ENCODE measurements at regions not wholly inside any gene's neighbourhood (a gene's known extent, or its start where the extent isn't known, plus 50 kb on each side); places are given as distances from the start of the nearest gene placed in this dataset.

- H3K36me3 ChIP-seq (ENCODE audit: control insufficient read depth, insufficient read depth, low read length), result no peaks in the 10 kb centered on the region
- no peak overlapping the region for H3K4me3 ChIP-seq (ENCODE audit: low read depth, low read length)
- no peak for TF ChIP-seq CTCF (IDR thresholded peaks at IDR 0.05; ENCODE audit: insufficient read depth, low read length, poor library complexity, severe bottlenecking)
- no peak for DNase-seq (ENCODE audit: low read depth)
- peaks cover 4% of the 10 kb centered on the region for H3K27me3 ChIP-seq (ENCODE audit: control insufficient read depth, insufficient read depth, low read length)
These were observed 180.7 kb upstream of the NCAM1 start for GRCh38 chr11:112780351-112781087.

GRCh38 chr11:112783945-112784322 is 177.3 kb upstream of the NCAM1 start:
- Histone ChIP-seq H3K27me3 (ENCODE audit: control insufficient read depth, insufficient read depth, low read length) (no peaks in the 10 kb centered on the region), H3K4me3 (ENCODE audit: low read depth, low read length) (no peak overlapping the region), H3K36me3 (ENCODE audit: control insufficient read depth, insufficient read depth, low read length) (no peaks in the 10 kb centered on the region)
- no peak for TF ChIP-seq CTCF (IDR thresholded peaks at IDR 0.05; ENCODE audit: insufficient read depth, low read length, poor library complexity, severe bottlenecking)
- DNase-seq (ENCODE audit: low read depth), result no peak

DNA sequence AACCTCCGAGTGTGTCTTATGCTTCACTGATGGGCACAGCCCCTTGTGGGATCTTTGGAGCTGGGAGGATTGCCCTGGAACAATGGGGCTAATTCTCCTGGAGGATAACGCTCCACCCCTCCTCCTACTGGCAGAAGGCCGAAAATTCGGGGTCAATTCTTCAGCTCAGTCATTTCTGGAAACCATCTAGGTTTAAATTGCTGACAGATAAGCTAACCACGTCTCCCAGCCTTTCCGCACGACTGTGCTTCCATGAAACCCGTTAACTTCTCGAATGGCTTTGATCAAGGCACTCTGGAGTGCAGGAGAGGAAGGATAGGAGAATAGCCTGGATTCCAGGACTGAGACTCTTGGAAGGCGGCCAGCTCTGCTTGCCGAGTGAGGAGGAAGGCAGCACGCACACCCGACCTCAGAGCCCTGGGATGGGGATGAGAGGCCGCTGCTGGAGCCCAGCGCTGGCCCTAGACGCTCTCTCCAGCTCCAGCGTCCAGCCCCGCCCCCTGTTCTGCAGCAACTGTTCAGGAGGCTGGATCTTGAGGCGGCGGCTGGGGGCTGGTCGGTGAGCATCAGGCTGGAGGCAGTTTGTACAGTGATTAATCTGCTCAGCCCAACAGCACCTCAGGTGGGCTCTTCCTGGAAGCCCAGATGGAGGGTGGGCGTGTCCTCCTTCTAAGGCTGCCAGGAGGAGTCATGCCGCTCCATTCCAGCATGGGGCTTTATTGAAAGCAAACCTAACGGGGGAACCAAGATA is 176.7 kb upstream of the NCAM1 start:
- H3K36me3 ChIP-seq (ENCODE audit: control insufficient read depth, insufficient read depth, low read length), result no peaks in the 10 kb centered on the region
- DNase-seq (ENCODE audit: low read depth), result peak; percentile 12
- no peaks in the 10 kb centered on the region for H3K27me3 ChIP-seq (ENCODE audit: control insufficient read depth, insufficient read depth, low read length)
- no peak overlapping the region for H3K4me3 ChIP-seq (ENCODE audit: low read depth, low read length)
- TF ChIP-seq CTCF (IDR thresholded peaks at IDR 0.05; ENCODE audit: insufficient read depth, low read length, poor library complexity, severe bottlenecking), result no peak

- no peaks in the 10 kb centered on the region for H3K27me3 ChIP-seq (ENCODE audit: control insufficient read depth, insufficient read depth, low read length)
- no peaks in the 10 kb centered on the region for H3K36me3 ChIP-seq (ENCODE audit: control insufficient read depth, insufficient read depth, low read length)
- TF ChIP-seq CTCF (IDR thresholded peaks at IDR 0.05; ENCODE audit: insufficient read depth, low read length, poor library complexity, severe bottlenecking), result no peak
- no peak overlapping the region for H3K4me3 ChIP-seq (ENCODE audit: low read depth, low read length)
- no peak for DNase-seq (ENCODE audit: low read depth)
These were observed 176.1 kb upstream of the NCAM1 start for GRCh38 chr11:112785149-112785548.

DNA sequence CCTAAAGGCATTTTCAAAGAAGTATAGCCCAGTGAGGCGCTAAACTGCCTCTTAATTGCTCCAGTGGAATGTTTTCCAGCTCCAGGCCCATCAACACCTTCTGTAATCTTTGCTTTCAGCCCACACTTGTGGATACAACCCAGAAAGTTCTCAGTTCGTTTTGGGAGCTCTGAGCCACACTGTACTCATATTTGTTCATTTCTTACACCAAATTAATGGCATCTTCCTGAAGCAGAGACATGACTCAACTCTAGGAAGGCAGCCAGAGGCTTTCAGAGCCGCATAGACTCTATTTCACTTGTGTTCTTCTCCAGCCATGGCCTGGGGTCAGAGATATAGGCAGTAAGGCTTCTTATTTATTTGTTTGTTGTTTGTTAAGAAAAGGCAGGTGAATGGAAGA is 175.5 kb upstream of the NCAM1 start:
- no peaks in the 10 kb centered on the region for H3K36me3 ChIP-seq (ENCODE audit: control insufficient read depth, insufficient read depth, low read length)
- no peak for TF ChIP-seq CTCF (IDR thresholded peaks at IDR 0.05; ENCODE audit: insufficient read depth, low read length, poor library complexity, severe bottlenecking)
- no peak overlapping the region for H3K4me3 ChIP-seq (ENCODE audit: low read depth, low read length)
- DNase-seq (ENCODE audit: low read depth), result no peak
- H3K27me3 ChIP-seq (ENCODE audit: control insufficient read depth, insufficient read depth, low read length), result no peaks in the 10 kb centered on the region
